Heart right ventricle (tissue), 16 donors: ENCODE measurements at regions not wholly inside any gene's neighbourhood (a gene's known extent, or its start where the extent isn't known, plus 50 kb on each side); places are given as distances from the start of the nearest gene placed in this dataset.

ENCODE experiments used
- ATAC-seq, 8 donors: fragments of 200-7000 bp; cut with Tn5 transposase; one replicate each; pipeline ENCODE4 v1.9.1; 2020; ENCODE audit warnings: mild to moderate bottlenecking in 8 of 8, moderate library complexity in 8 of 8, moderate number of reproducible peaks in 1 of 8
- DNase-seq, 2 donors: peaks; one replicate each; pipeline ENCODE4 v3.0.0-alpha.2; 2020
- H3K27ac ChIP-seq, 10 donors: fragments of 200-600 bp; sonication (generic) in 2 of 10; one replicate each; pipeline versions ENCODE4 v1.5.0 to v1.8.0; 2020 to 2022; ENCODE audit warnings: mild to moderate bottlenecking in 3 of 10
- H3K27me3 ChIP-seq, 7 donors: fragments of 200-600 bp; one replicate each; pipeline ENCODE4 v1.8.0; 2021 to 2022; ENCODE audit warnings: mild to moderate bottlenecking in 2 of 7
- H3K36me3 ChIP-seq, 9 donors: fragments of 200-600 bp; sonication (generic) in 1 of 9; one replicate each; pipeline versions ENCODE4 v1.5.0 to v1.8.0; 2020 to 2022; ENCODE audit warnings: mild to moderate bottlenecking in 2 of 9
- H3K4me1 ChIP-seq, 9 donors: fragments of 200-600 bp; sonication (generic) in 1 of 9; one replicate each; pipeline versions ENCODE4 v1.5.0 to v1.8.0; 2020 to 2022; ENCODE audit warnings: mild to moderate bottlenecking in 4 of 9
- H3K4me3 ChIP-seq, 10 donors: fragments of 200-600 bp; sonication (generic) in 2 of 10; one replicate each; pipeline versions ENCODE4 v1.5.0 to v1.8.0; 2020 to 2022; ENCODE audit warnings: mild to moderate bottlenecking in 7 of 10, moderate library complexity in 2 of 10
- H3K9me3 ChIP-seq, 11 donors: fragments of 200-600 bp in 10 of 11; sonication (generic) in 2 of 11; one replicate each; pipeline versions ENCODE4 v1.5.0 to v1.8.0; 2013 to 2022; ENCODE audit warnings: mild to moderate bottlenecking in 2 of 11, control low read depth in 1 of 11, moderate library complexity in 1 of 11
- CTCF ChIP-seq, 9 donors: fragments of 200-600 bp; sonication (generic) in 2 of 9; IDR thresholded peaks; one replicate each; pipeline versions ENCODE4 v1.5.0 to v1.8.0; 2021 to 2022; ENCODE audit warnings: antibody characterized with exemption in 9 of 9, mild to moderate bottlenecking in 5 of 9, moderate library complexity in 1 of 9
- WGBS, 2 donors: extraction: QIAGEN DNeasy Blood & Tissue Kit; methylation state at CpG; one replicate each; pipeline ENCODE4 v1.1.7; 2013; ENCODE audit warnings: inconsistent platforms in 1 of 2; 5-methylcytosine and 5-hydroxymethylcytosine counted together
- intact Hi-C, 10 donors: fragments of 100-400 bp; cut with DNase I; formaldehyde crosslinking; loops; one replicate each; pipeline versions ENCODE4 v1.11.1 to v1.14.2; 2022
- donor health status: Arrhythmogenic right ventricular cardiomyopathy.
- donor health status: ischemic (EF 13 %, LVEDD 7.1; RV severe dilation, severe dysfunction).
- donor health status: healthy with polysubstance abuse.
- donor health status: DM: no; HTN: yes; CAD: no.
- donor health status: DM: no; HTN: no; CAD: no.
- donor health status: ischemic (EF 25% LVEDD 6.9; RV normal size, moderate dysfunction).
- donor health status: ischemic (EF 25% LVEDD 5.7; RV mildly dilated, moderate dysfunction).
- donor health status: healthy.
- donor health status: DM: yes; HTN: yes; CAD: no.
- donor health status: Ischemic cardiomyopathy.
- donor health status: ischemic (EF 35%, LVEDD 5.7; RV mildly dilated, moderate dysfunction).
- donor health status: nonischemic (EF 11% LVEDD 7.7; RV severe dilation, severe dysfunction).
- donor health status: DM: yes; HTN: yes; CAD: no.
- donor health status: PGD.
- donor health status: ischemic (EF 29% LVEDD 5.4; RV normal size, mild dysfunction).
- donor health status: nonischemic (EF 23%, LVEDD 6.1; RV moderate dilation, normal function).

- no peaks in the 10 kb centered on the region for H3K27me3 ChIP-seq
- no peaks in the 10 kb centered on the region for H3K36me3 ChIP-seq
- intact Hi-C loops: no loop called here
- TF ChIP-seq CTCF (IDR thresholded peaks at IDR 0.05): no peak
- no peak for DNase-seq
- H3K4me3 ChIP-seq: no peak overlapping the region
- H3K27ac ChIP-seq: no peak overlapping the region
- H3K4me1 ChIP-seq: no peaks in the 10 kb centered on the region
- peak in 1 of 8 donors; percentile 49 for ATAC-seq
- WGBS, 2 donors: 55 to 65% methylated on average over 3 of the region's 3 CpGs
- peaks cover 0 to 6% (median 0%) of the 10 kb centered on the region in 11 donors for H3K9me3 ChIP-seq
Observed at GRCh38 chr12:101539148-101539547, 55.6 kb upstream of the MYBPC1 start.
